Left cardiac atrium (tissue), 4 donors: ENCODE measurements at regions not wholly inside any gene's neighbourhood (a gene's known extent, or its start where the extent isn't known, plus 50 kb on each side); places are given as distances from the start of the nearest gene placed in this dataset.

Source experiments
- ATAC-seq, 2 donors: fragments of 200-7000 bp; cut with Tn5 transposase; one replicate each; pipeline ENCODE4 v1.9.1; 2020; ENCODE audit warnings: mild to moderate bottlenecking in 2 of 2, moderate library complexity in 2 of 2
- DNase-seq: peaks from one replicate; pipeline ENCODE4 v3.0.0-alpha.2; 2020
- intact Hi-C, 2 donors: fragments of 100-400 bp; cut with DNase I; formaldehyde crosslinking; loops; one replicate each; pipeline versions ENCODE4 v1.14.1 to v1.15.1; 2022 to 2023
- donor health status: DM: no; HTN: yes; CAD: no.
- donor health status: DM: no; HTN: yes; CAD: no; lungs with severe emphysema.
- donor health status: DM: yes; HTN: yes; CAD: no.
- donor health status: Dilated cardiomyopathy.

- ATAC-seq (no peak), DNase-seq (no peak)
- intact Hi-C loops = loop anchor here in 1 of 2 donors (10.0 kb wide), 1 partner anchor 224 kb away; the partner anchor contains the start of genes MECR and PTPRU
Measured at GRCh38 chr1:29458737-29459619, 222.7 kb downstream of the PTPRU start.

DNA sequence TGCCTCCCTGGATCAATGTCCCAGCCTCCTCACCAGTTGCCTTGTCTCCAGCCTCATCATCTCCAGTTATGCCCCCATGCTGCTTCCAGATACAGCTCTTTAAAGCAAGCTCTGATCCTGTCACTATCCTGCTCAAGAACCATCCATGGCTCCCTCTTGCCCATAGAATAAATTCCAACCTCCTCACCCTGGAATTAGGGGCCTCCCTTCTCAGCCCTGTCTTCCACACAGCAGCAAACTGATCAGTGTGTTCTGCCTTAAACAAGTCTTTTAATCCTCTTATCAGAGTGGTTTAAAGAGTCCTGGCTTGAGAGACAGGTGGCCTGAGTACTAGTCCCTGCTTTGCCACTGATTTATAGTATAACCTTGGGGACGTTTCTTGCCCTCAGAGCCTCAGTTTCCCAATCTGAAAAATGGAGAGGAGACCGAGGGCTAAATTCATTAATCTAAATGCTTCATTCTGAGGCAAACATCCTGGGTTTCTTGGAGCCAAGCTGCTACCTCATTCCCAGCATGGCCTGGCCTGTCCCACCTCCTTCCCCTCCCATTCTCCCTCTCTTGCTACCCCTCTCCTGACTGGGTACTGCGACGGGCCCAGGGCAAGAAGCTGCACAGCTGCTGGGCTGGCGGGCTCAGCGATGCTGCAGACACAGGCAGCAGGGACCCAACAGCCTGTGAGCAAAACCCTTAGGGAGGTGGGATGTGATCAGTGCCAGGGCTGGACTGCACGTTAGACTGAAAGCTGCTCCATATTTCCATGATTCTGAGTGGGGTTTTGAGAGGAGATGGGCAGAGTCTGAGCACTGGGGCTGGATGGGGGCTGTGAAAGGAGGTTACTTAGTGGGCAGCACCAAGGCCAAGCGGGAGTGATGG lies 221.4 kb downstream of the PTPRU start:
- intact Hi-C loops = loop anchor here in 1 of 2 donors (10.0 kb wide), 1 partner anchor 223 kb away; the partner anchor contains the start of genes MECR and PTPRU
- DNase-seq (no peak), ATAC-seq (no peak)

DNA sequence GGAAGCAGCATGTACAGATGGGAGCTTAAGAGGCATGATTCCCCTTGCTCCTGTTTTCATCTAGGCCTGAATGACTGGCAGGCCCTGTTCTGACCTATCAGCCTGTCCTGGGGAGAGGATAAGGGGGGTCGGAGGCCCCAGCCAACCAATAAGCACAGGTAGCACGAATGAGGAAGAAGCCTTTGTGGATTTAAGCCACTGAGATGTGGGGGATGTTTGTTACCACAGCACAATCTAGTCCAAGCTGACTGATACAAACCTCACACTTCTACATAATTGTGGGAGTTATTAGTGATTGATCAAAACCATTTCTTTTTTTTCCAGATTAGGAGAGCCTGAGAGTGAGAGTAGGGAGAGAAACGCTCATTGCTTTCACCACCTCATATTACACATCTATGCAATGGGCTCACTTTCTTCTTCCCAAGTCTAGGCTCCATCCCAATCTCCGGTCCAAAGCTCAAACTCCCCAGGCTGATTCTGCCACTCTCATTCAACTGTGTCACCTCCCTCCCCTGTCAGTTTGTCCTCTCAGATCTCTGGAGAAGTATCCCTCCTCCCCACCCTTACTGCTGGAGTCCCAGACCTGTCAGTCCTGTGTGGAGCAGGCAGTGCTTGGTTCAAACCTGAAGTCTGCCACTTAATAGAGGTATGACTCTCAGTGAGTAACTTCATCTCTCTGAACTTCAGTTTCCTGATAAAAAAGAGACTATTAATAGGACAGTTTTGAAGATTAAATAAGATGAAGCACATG lies 220.5 kb downstream of the PTPRU start:
- no peak for ATAC-seq
- no peak for DNase-seq
- intact Hi-C loops = loop anchor here in 1 of 2 donors (10.0 kb wide), 1 partner anchor 222 kb away; the partner anchor contains the start of genes MECR and PTPRU

DNA sequence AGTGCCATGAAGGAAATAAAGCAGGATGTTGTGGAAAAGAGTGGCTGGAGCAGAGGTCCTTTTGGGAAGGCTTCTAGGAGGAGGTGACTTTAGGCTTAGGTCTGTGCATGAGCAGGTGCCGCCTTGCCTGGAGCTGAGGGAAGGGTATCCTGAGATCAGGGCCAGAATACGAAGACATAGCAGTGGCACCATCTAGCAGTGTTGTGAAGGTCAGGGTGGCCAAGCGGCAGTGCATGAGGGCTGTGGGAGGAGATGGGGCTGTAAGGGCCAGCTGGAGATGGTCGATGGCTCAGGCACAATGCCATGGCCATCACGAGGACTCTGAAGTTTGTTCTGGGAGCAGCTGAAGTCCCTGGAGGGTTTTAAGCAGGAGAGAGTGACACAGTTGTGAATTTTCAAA lies 219.5 kb downstream of the PTPRU start:
- ATAC-seq (no peak), DNase-seq (no peak)
- intact Hi-C loops = loop anchor here in 1 of 2 donors (10.0 kb wide), 1 partner anchor 221 kb away; the partner anchor contains the start of genes MECR and PTPRU

- intact Hi-C loops = loop anchor here in 1 of 2 donors (10.0 kb wide), 1 partner anchor 220 kb away; the partner anchor contains the start of genes MECR and PTPRU
- no peak for DNase-seq
- no peak for ATAC-seq
Measured at GRCh38 chr1:29454616-29455380, 218.5 kb downstream of the PTPRU start.

GRCh38 chr1:29453502-29454240 lies 217.3 kb downstream of the PTPRU start:
- ATAC-seq (peak; percentile 50 to 58), DNase-seq (no peak)
- intact Hi-C loops = loop anchor here in 1 of 2 donors (10.0 kb wide), 1 partner anchor 219 kb away; the partner anchor contains the start of genes MECR and PTPRU

GRCh38 chr1:29452463-29453230 lies 216.3 kb downstream of the PTPRU start:
- no peak for ATAC-seq
- DNase-seq = no peak
- intact Hi-C loops = loop anchor here in 1 of 2 donors (10.0 kb wide), 1 partner anchor 218 kb away; the partner anchor contains the start of genes MECR and PTPRU

GRCh38 chr1:29451368-29451892 lies 215.1 kb downstream of the PTPRU start:
- intact Hi-C loops = loop anchor here in 1 of 2 donors (10.0 kb wide), 1 partner anchor 217 kb away; the partner anchor contains the start of genes MECR and PTPRU
- DNase-seq = no peak
- ATAC-seq = no peak

DNA sequence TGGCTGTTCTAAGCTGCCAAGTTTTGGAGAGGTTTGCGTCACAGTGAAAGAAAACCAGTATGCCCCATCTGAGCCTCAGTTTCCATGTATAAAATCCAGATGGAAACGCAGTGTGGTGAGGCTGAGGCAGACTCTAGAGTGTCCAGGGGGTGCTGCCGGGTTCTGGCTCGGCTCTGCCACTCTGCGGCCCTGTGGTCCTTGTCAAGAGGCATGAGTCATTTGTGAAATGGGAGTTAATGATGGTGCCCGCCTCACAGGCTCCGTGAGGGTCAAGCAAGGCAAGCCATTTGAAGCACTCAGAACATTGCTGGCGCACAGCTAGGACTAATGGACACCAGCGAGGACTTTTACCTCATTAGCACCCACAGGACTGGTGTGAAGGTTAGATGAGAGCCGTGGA lies 214.3 kb downstream of the PTPRU start:
- intact Hi-C loops = loop anchor here in 1 of 2 donors (10.0 kb wide), 1 partner anchor 216 kb away; the partner anchor contains the start of genes MECR and PTPRU
- no peak for ATAC-seq
- no peak for DNase-seq

- intact Hi-C loops = no loop called here
- no peak for ATAC-seq
- no peak for DNase-seq
Measured at GRCh38 chr1:29448456-29449235, 212.3 kb downstream of the PTPRU start.

- ATAC-seq = no peak
- no peak for DNase-seq
- intact Hi-C loops = no loop called here
Measured at GRCh38 chr1:29447368-29447767, 211.0 kb downstream of the PTPRU start.

DNA sequence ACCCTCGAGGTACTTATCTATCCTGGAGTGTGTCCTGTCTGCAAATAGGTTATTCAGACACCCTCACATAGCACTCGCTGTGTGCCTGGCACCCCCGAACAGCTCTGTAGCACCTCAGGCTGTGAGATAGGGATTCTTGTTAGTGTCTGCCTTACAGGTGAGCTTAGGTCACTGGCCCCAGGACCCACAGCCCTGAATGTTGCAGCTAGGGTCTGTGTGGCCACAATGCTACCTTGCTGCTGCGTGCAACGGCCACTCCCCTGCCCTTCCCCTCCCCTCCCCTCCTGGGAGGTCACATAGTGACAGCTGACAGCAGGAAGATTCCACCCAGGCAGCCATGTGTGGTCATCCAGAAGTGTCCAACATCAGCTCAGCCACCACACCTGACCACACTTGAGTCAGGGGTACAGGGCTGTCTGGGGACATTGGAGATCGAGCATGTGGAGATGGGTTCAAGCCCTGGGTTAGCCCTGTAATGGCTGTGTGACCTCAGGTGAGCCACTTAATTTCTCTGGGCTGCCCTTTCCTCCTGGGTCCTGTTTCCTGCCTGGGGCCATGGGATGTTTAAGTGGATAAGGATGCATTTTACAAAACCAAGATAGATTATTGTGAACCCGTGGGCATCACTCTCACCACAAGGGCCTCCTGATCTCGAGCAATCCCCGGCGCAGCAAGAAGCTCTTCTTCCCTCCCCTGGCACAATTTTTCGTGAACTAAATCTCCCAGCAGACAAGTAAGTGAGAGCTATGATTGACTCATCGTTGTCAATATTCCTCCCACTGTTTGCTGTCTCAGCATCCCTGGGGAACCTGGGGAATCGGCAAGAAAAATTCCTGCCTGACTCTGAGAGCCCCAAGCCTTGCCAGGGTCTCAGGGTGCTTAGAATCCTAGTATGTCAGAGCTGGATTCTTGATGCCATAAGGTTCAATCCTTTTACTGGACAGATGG lies 208.7 kb downstream of the PTPRU start:
- ATAC-seq (no peak), DNase-seq (no peak)
- intact Hi-C loops = no loop called here

DNA sequence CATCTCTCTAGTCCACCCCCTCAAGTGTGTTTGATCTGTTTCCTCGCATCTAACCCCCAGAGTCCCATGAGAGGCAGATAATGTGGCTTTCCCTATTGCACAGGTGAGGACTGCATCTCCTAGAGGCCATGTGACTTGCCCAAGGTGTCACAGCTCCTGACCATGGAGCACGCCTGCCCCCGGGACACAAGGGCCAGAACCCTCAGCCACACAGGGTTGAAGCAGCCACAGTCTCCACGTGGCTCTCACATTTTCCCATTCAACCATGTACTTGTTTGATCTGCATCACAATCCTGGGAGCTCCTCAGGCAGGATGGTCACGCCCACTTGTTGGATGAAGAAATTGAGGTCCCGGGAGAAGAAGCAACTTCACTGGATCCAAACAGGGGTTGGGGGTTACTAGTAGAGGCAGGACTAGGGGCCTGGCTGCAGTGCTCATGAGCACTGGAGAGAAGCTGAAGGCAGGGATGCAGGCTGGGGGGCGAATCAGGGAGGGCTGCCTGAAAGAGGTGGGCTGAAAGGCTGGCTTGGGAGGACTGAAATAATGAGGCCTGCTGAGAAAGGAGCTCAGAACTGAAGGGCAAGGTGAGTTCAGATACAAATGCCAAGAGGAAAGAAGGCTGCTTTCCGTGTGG lies 207.9 kb downstream of the PTPRU start:
- intact Hi-C loops = no loop called here
- DNase-seq (no peak), ATAC-seq (no peak)
